HFF-Myc (cell line): ENCODE measurements at regions not wholly inside any gene's neighbourhood (a gene's known extent, or its start where the extent isn't known, plus 50 kb on each side); places are given as distances from the start of the nearest gene placed in this dataset.

ENCODE experiments used
- DNase-seq: peaks from one replicate; pipeline ENCODE4 v3.0.0-alpha.2; 2011; ENCODE audit warnings: low read depth; ENCODE audit errors: extremely low read depth
- H3K4me3 ChIP-seq: replicated peaks from 2 replicates; pipeline ENCODE4 v1.5.1; 2011; ENCODE audit warnings: low read depth, mild to moderate bottlenecking, control low read depth, low read length
- CTCF ChIP-seq: IDR thresholded peaks from 2 replicates; pipeline ENCODE4 v1.5.1; 2012; ENCODE audit warnings: mild to moderate bottlenecking, low read depth, low read length, control low read depth; ENCODE audit errors: missing control alignments

- peak; percentile 75 for TF ChIP-seq CTCF
- no peak for DNase-seq
- H3K4me3 ChIP-seq, result no peak overlapping the region
Measured at GRCh38 chr10:114879541-114880158, 58.1 kb downstream of the FHIP2A start.

- no peak for TF ChIP-seq CTCF
- DNase-seq, result no peak
- H3K4me3 ChIP-seq, result no peak overlapping the region
Measured at GRCh38 chr10:114881417-114881816, 56.6 kb upstream of the TRUB1 start.

GRCh38 chr10:114881901-114882300 lies 56.1 kb upstream of the TRUB1 start:
- H3K4me3 ChIP-seq, result no peak overlapping the region
- no peak for TF ChIP-seq CTCF
- no peak for DNase-seq

GRCh38 chr10:114885443-114885842 lies 52.6 kb upstream of the TRUB1 start:
- no peak for TF ChIP-seq CTCF
- no peak overlapping the region for H3K4me3 ChIP-seq
- no peak for DNase-seq
